Mesodermal cell (in vitro differentiated cells): ENCODE measurements at regions not wholly inside any gene's neighbourhood (a gene's known extent, or its start where the extent isn't known, plus 50 kb on each side); places are given as distances from the start of the nearest gene placed in this dataset.
"Not testable (repeated sequence)": the region's sequence is repeated elsewhere in the genome, so short reads cannot be mapped to it uniquely, and the experiment has no call there.

Experiments
- H3K27ac ChIP-seq: 2 replicates; pipeline ENCODE4 v1.7.0; 2013; ENCODE audit warnings: mild to moderate bottlenecking, low read depth, low read length, moderate library complexity; ENCODE audit not compliant: severe bottlenecking
- H3K36me3 ChIP-seq: 2 replicates; pipeline ENCODE4 v1.7.1; 2013; ENCODE audit warnings: mild to moderate bottlenecking, low read length, moderate library complexity; ENCODE audit not compliant: control insufficient read depth, insufficient read depth
- H3K4me1 ChIP-seq: one replicate; pipeline ENCODE4 v1.7.1; 2013; ENCODE audit warnings: mild to moderate bottlenecking, low read length; ENCODE audit not compliant: insufficient read depth, control insufficient read depth, poor library complexity, severe bottlenecking
- H3K4me3 ChIP-seq: 2 replicates; pipeline ENCODE4 v1.7.0; 2013; ENCODE audit warnings: low read length, control low read depth, mild to moderate bottlenecking; ENCODE audit not compliant: insufficient read depth, poor library complexity, severe bottlenecking; ENCODE audit errors: extremely low read depth
- H3K9me3 ChIP-seq: 2 replicates; pipeline ENCODE4 v1.7.1; 2013; ENCODE audit warnings: mild to moderate bottlenecking, low read length, moderate library complexity; ENCODE audit not compliant: control insufficient read depth
- WGBS, 2 experiments: methylation state at CpG; one replicate each; pipeline ENCODE4 v1.1.5; 2013; ENCODE audit warnings: missing lambda C conversion rate in 2 of 2; ENCODE audit not compliant: insufficient coverage in 2 of 2; 5-methylcytosine and 5-hydroxymethylcytosine counted together

DNA sequence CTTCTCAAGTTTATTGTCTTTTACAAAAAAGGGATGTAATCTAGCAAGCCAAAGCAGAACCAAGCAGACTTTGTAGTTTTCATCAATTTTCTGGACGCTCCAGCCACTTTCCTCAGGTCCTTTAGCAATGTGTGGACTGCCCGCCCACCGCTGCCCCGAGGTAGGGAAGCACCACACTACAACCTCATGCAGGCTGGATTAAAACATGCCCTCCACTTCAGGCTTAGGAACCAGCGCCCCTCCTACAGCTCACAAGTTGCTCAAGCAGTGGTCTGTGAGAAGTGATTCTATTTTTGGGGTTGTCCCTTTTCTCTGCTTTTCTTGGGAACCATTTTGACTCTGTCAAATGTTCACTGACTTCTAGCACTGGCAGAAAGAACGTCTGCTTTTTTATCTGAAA is 111.2 kb upstream of the OR4F16 start:
- not testable (repeated sequence) for H3K4me1 ChIP-seq, H3K36me3 ChIP-seq, H3K9me3 ChIP-seq, H3K4me3 ChIP-seq, H3K27ac ChIP-seq
- no CpG with 5 or more reads among the region's 6 CpGs for WGBS, 2 experiments

DNA sequence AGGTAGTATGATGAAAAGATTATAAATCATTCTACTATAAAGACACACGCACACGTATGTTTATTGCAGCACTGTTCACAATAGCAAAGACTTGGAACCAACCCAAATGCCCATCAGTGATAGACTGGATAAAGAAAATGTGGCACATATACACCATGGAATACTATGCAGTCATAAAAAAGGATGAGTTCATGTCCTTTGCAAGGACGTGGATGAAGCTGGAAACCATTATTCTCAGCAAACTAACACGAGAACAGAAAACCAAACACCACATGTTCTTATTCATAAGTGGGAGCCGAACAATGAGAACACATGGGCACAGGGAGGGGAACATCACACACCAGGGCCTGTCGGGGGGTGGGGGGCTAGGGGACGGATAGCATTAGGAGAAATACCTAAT is 113.9 kb upstream of the OR4F16 start:
- not testable (repeated sequence) for H3K4me3 ChIP-seq, H3K9me3 ChIP-seq, H3K36me3 ChIP-seq, H3K4me1 ChIP-seq, H3K27ac ChIP-seq
- WGBS, 2 experiments: no CpG with 5 or more reads among the region's 7 CpGs

GRCh38 chr1:804378-805115 is 118.1 kb upstream of the OR4F16 start:
- H3K4me3 ChIP-seq, H3K27ac ChIP-seq, H3K9me3 ChIP-seq, H3K36me3 ChIP-seq, H3K4me1 ChIP-seq: not testable (repeated sequence)
- no CpG with 5 or more reads among the region's 6 CpGs for WGBS, 2 experiments

DNA sequence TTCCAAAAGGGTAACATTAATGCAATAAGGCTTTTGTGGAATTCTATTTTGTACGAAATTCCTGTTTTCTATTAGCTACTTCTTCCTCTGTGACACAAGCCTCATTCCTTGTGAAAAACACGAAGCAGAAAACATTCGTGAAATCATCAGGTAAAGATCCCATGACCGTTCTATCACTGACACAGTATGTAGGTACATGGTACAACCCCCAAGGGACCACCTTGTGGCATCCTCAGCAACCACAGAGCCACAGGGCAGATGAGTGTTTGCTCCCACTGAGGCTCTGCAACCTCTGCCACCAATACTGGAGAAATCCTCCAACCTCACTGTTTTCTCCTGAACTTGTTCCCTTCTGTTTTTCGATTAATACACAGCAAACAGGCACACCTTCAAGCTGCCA is 118.4 kb upstream of the SAMD11 start:
- not testable (repeated sequence) for H3K4me3 ChIP-seq, H3K9me3 ChIP-seq, H3K4me1 ChIP-seq, H3K36me3 ChIP-seq, H3K27ac ChIP-seq
- 80% methylated on average over 1 of the region's 5 CpGs; no CpG with 5 or more reads in 1 of the 2 experiments for WGBS, 2 experiments

GRCh38 chr1:807066-807465 is 116.7 kb upstream of the SAMD11 start:
- not testable (repeated sequence) for H3K4me3 ChIP-seq, H3K36me3 ChIP-seq, H3K9me3 ChIP-seq, H3K4me1 ChIP-seq, H3K27ac ChIP-seq
- no CpG with 5 or more reads among the region's 3 CpGs for WGBS, 2 experiments

GRCh38 chr1:807699-808390 is 115.9 kb upstream of the SAMD11 start:
- H3K27ac ChIP-seq, H3K36me3 ChIP-seq, H3K4me3 ChIP-seq, H3K4me1 ChIP-seq, H3K9me3 ChIP-seq: not testable (repeated sequence)
- WGBS, 2 experiments: no CpG with 5 or more reads among the region's 4 CpGs

- H3K9me3 ChIP-seq, H3K4me3 ChIP-seq, H3K4me1 ChIP-seq, H3K27ac ChIP-seq, H3K36me3 ChIP-seq: not testable (repeated sequence)
- WGBS, 2 experiments: no CpG with 5 or more reads among the region's 2 CpGs
These were observed 112.8 kb upstream of the SAMD11 start for GRCh38 chr1:810949-811348.

- H3K9me3 ChIP-seq, H3K27ac ChIP-seq, H3K36me3 ChIP-seq, H3K4me1 ChIP-seq, H3K4me3 ChIP-seq: not testable (repeated sequence)
- 100% methylated on average over 1 to 2 of the region's 5 CpGs for WGBS, 2 experiments
These were observed 111.1 kb upstream of the SAMD11 start for GRCh38 chr1:812535-813127.

GRCh38 chr1:814543-814942 is 109.2 kb upstream of the SAMD11 start:
- H3K4me1 ChIP-seq, H3K27ac ChIP-seq, H3K36me3 ChIP-seq, H3K9me3 ChIP-seq, H3K4me3 ChIP-seq: not testable (repeated sequence)
- no CpG with 5 or more reads among the region's 7 CpGs for WGBS, 2 experiments

GRCh38 chr1:815147-815922 is 108.4 kb upstream of the SAMD11 start:
- 100% methylated on average over 1 of the region's 4 CpGs; no CpG with 5 or more reads in 1 of the 2 experiments for WGBS, 2 experiments
- not testable (repeated sequence) for H3K36me3 ChIP-seq, H3K27ac ChIP-seq, H3K4me1 ChIP-seq, H3K4me3 ChIP-seq, H3K9me3 ChIP-seq
